Upper lobe of left lung (tissue), 6 donors: ENCODE measurements at regions not wholly inside any gene's neighbourhood (a gene's known extent, or its start where the extent isn't known, plus 50 kb on each side); places are given as distances from the start of the nearest gene placed in this dataset.

ENCODE experiments used
- ATAC-seq, 2 donors: fragments of 200-7000 bp; cut with Tn5 transposase; one replicate each; pipeline ENCODE4 v1.9.1; 2022; ENCODE audit warnings: mild to moderate bottlenecking in 2 of 2, moderate library complexity in 2 of 2; ENCODE audit not compliant: low FRiP score in 2 of 2
- DNase-seq, 2 donors: peaks; one replicate each; pipeline ENCODE4 v3.0.0-alpha.2; 2019 to 2020
- H3K27ac ChIP-seq, 4 donors: fragments of 200-600 bp; sonication (generic); one replicate each; pipeline ENCODE4 v1.5.1; 2016 to 2019
- H3K27me3 ChIP-seq, 4 donors: fragments of 200-600 bp; sonication (generic); one replicate each; pipeline ENCODE4 v1.5.1; 2017 to 2019
- H3K36me3 ChIP-seq, 4 donors: fragments of 200-600 bp; sonication (generic); one replicate each; pipeline ENCODE4 v1.5.1; 2016 to 2019
- H3K4me1 ChIP-seq, 4 donors: fragments of 200-600 bp; sonication (generic); one replicate each; pipeline ENCODE4 v1.5.1; 2018 to 2019
- H3K4me3 ChIP-seq, 4 donors: fragments of 200-600 bp; sonication (generic); one replicate each; pipeline ENCODE4 v1.5.1; 2017 to 2019; ENCODE audit warnings: mild to moderate bottlenecking in 2 of 4, moderate library complexity in 1 of 4
- H3K9me3 ChIP-seq, 4 donors: fragments of 200-600 bp; sonication (generic); one replicate each; pipeline ENCODE4 v1.5.1; 2018 to 2019
- EP300 ChIP-seq, 4 donors: sonication (generic); formaldehyde crosslinking; IDR thresholded peaks; one replicate each; pipeline ENCODE4 v1.5.1; 2017; ENCODE audit warnings: antibody characterized with exemption in 4 of 4, control low read depth in 2 of 4
- POLR2A ChIP-seq, 4 donors: fragments of 450-650 bp; IDR thresholded peaks; one replicate each; pipeline ENCODE4 v1.5.1; 2016 to 2017; ENCODE audit warnings: antibody characterized with exemption in 4 of 4, mild to moderate bottlenecking in 2 of 4
- POLR2AphosphoS5 ChIP-seq, 2 donors: sonication (generic); formaldehyde crosslinking; IDR thresholded peaks; one replicate each; pipeline ENCODE4 v1.5.1; 2017; ENCODE audit warnings: antibody characterized with exemption in 2 of 2
- WGBS, 2 donors: methylation state at CpG; one replicate each; pipeline ENCODE4 v1.1.5; 2017 to 2018; 5-methylcytosine and 5-hydroxymethylcytosine counted together
- TF ChIP-seq, protein P1 (sequence below), 6 experiments: fragments of 450-650 bp in 4 of 6; fragments of 200-600 bp in 2 of 6; sonication (generic) in 2 of 6; IDR thresholded peaks; one replicate each; pipeline ENCODE4 v1.5.1; 2016 to 2019; ENCODE audit warnings: antibody characterized with exemption in 6 of 6
- donor health status: DM: no; HTN: no; CAD: no; lungs with moderate emphysema.
- donor health status: DM: no; HTN: yes; CAD: no; lungs with severe emphysema.

DNA sequence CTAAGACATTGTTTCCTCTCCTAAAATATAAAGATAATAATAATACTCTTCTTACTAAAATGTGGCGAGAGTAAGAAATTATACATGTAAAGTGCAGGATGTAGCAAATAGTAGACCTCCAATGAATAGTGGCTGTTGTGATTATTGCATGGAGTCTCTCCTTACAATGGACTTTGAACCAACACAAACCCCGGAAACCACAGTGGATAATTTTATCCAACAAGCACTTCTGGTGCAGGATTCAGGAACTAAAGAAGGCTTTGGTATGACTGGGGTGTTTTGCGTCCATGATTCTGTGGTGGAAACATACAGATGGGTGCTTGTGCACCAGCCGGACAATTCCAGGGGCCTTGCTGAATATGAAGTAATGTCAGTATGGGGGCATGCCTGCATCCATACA is 146.4 kb upstream of the UBASH3B start:
- Histone ChIP-seq H3K4me1 (peaks cover 0 to 6% (median 2%) of the 10 kb centered on the region in 4 donors), H3K4me3 (no peak overlapping the region), H3K9me3 (no peaks in the 10 kb centered on the region), H3K27me3 (no peaks in the 10 kb centered on the region), H3K27ac (no peak overlapping the region), H3K36me3 (no peaks in the 10 kb centered on the region)
- no peak for ATAC-seq
- TF ChIP-seq, protein P1, sequence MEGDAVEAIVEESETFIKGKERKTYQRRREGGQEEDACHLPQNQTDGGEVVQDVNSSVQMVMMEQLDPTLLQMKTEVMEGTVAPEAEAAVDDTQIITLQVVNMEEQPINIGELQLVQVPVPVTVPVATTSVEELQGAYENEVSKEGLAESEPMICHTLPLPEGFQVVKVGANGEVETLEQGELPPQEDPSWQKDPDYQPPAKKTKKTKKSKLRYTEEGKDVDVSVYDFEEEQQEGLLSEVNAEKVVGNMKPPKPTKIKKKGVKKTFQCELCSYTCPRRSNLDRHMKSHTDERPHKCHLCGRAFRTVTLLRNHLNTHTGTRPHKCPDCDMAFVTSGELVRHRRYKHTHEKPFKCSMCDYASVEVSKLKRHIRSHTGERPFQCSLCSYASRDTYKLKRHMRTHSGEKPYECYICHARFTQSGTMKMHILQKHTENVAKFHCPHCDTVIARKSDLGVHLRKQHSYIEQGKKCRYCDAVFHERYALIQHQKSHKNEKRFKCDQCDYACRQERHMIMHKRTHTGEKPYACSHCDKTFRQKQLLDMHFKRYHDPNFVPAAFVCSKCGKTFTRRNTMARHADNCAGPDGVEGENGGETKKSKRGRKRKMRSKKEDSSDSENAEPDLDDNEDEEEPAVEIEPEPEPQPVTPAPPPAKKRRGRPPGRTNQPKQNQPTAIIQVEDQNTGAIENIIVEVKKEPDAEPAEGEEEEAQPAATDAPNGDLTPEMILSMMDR (IDR thresholded peaks at IDR 0.05) = no peak
- whole genome bisulfite sequencing, 2 donors = 74 to 88% methylated on average over 4 of the region's 4 CpGs
- DNase-seq = no peak

DNA sequence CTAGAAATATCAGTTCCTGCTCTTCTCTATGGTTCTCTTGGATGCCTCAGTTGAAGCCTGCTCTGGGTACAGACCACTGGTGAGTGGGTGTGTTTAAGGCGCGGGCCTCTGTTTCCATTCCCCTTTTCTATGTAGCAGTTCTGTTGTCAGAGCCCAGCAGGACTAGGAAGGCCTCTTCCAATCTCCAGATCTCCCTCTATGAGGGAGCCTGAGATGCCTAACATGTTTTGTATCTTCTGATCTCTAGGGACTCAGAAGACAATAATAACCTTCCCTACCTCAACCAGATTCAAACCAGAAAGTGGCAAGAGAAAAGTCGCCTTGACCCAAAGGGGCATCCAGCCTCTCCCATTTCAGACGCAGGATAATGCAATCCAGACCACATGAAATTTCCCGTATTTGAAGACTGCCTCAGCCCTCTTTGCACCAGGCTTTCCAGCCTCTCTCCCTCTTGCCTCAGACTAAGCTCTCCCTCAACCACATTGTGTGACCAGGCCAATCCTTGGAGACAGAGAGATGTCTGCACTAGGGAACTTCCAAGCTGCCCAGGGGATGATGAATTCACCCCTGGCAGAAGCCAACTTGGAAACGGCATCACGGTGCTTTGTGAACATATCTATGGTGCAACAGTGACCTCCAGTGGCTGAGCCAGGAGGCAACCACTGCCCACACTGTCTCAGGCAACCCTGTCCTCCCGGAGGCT is 150.1 kb upstream of the UBASH3B start:
- Histone ChIP-seq H3K4me1 (peaks cover 0 to 6% (median 2%) of the 10 kb centered on the region in 4 donors), H3K27me3 (no peaks in the 10 kb centered on the region), H3K27ac (no peak overlapping the region), H3K4me3 (no peak overlapping the region), H3K9me3 (no peaks in the 10 kb centered on the region), H3K36me3 (no peaks in the 10 kb centered on the region)
- TF ChIP-seq, protein P1 (IDR thresholded peaks at IDR 0.05) = peak; percentile 67 to 87 (median 76)
- no peak for TF ChIP-seq POLR2A (IDR thresholded peaks at IDR 0.05)
- WGBS, 2 donors = 38 to 45% methylated on average over 8 of the region's 8 CpGs
- peak in 1 of 2 donors; percentile 72 for DNase-seq
- ATAC-seq = peak; percentile 93 to 96

DNA sequence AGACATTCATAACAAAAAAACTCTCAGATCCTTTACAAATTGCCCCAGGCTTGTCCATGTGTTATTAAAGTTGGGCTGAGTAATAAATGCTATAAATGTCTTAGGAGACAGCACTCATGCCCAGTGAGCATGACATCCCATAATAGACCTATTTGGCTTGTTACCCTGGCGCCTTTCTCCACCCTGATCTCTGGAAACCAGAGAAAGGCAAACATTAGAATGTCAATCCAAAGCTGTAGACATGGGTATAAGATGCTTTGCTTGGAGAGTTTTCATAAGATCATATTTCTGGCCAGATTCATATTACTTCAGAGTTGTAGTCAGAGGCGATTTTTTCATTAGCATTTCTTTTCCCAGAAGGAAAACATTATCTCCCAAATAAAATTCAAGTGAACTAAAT is 161.3 kb upstream of the UBASH3B start:
- Histone ChIP-seq H3K27me3 (no peaks in the 10 kb centered on the region), H3K27ac (no peak overlapping the region), H3K9me3 (no peaks in the 10 kb centered on the region), H3K4me1 (peaks cover 0 to 9% (median 4%) of the 10 kb centered on the region in 4 donors), H3K4me3 (no peak overlapping the region), H3K36me3 (no peaks in the 10 kb centered on the region)
- 76 to 81% methylated on average over 2 of the region's 2 CpGs for WGBS, 2 donors
- no peak for ATAC-seq
- TF ChIP-seq POLR2A (IDR thresholded peaks at IDR 0.05) (no peak), EP300 (IDR thresholded peaks at IDR 0.05) (no peak), POLR2AphosphoS5 (IDR thresholded peaks at IDR 0.05) (no peak)
- TF ChIP-seq, protein P1 (IDR thresholded peaks at IDR 0.05) = no peak
- DNase-seq = no peak

DNA sequence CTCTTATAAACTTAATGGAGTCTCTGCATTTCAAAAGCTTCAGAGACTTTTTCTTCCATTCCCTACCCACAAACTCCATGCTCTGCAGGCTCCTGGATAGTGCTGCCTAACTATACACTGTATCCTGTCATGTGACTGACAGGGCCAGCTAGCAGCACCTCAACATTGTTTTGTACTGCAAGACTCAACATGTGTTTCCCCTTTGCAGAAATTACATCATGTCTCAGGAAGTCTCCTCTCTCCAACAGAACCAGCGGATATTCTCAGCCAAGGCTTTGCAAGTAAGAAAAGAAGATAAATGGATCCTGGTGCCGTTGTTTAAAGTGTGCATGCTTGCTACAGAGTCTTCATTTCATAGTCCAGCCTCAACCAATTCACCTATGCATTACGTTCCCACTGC is 164.0 kb upstream of the UBASH3B start:
- H3K9me3 ChIP-seq = no peaks in the 10 kb centered on the region
- H3K4me3 ChIP-seq = no peak overlapping the region
- ATAC-seq (peak in 1 of 2 donors; percentile 64), DNase-seq (no peak)
- peaks cover 0 to 9% (median 4%) of the 10 kb centered on the region in 4 donors for H3K4me1 ChIP-seq
- no peak overlapping the region for H3K27ac ChIP-seq
- H3K36me3 ChIP-seq = no peaks in the 10 kb centered on the region
- H3K27me3 ChIP-seq = no peaks in the 10 kb centered on the region
- TF ChIP-seq, protein P1 (IDR thresholded peaks at IDR 0.05) = no peak
- TF ChIP-seq EP300 (IDR thresholded peaks at IDR 0.05) = peak in 1 of 4 donors; percentile 1
- 29 to 35% methylated on average over 3 of the region's 3 CpGs for WGBS, 2 donors
